ENCODE measurements at regions not wholly inside any gene's neighbourhood (a gene's known extent, or its start where the extent isn't known, plus 50 kb on each side); places are given as distances from the start of the nearest gene placed in this dataset.

DNA sequence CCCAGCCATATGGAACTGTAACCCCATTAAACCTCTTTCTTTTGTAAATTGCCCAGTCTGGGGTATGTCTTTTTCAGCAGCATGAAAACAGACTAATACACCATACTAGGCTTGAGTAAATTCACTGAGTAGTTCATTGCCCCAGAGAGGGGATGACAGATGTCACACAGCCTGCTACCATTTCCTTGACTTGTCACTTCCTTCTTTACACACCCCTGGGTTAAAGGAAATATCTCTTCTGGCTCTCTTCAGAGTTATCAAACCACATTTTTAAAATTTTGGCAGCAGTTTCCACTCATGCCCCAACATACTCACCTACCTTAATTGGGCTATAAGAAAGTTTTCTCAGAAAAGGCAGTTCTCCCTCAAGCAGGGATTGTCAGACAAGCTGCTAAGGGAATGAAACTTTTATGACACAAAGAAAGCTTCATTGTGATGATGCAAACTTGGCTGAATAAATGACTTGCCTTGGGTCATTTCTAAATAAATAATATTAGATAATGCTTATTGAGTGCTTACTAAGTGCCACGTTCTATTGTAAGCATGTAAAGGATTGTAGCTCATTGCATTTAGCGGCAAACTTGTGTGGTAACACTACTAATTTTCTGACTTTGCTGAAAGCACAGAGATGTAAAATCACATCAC is 68.0 kb upstream of the RBMS3 start:
- TF ChIP-seq EZH2 (IDR thresholded peaks at IDR 0.05) (no peak), EZH2phosphoT487 (IDR thresholded peaks at IDR 0.05) (no peak)
- TF ChIP-seq, protein P1, sequence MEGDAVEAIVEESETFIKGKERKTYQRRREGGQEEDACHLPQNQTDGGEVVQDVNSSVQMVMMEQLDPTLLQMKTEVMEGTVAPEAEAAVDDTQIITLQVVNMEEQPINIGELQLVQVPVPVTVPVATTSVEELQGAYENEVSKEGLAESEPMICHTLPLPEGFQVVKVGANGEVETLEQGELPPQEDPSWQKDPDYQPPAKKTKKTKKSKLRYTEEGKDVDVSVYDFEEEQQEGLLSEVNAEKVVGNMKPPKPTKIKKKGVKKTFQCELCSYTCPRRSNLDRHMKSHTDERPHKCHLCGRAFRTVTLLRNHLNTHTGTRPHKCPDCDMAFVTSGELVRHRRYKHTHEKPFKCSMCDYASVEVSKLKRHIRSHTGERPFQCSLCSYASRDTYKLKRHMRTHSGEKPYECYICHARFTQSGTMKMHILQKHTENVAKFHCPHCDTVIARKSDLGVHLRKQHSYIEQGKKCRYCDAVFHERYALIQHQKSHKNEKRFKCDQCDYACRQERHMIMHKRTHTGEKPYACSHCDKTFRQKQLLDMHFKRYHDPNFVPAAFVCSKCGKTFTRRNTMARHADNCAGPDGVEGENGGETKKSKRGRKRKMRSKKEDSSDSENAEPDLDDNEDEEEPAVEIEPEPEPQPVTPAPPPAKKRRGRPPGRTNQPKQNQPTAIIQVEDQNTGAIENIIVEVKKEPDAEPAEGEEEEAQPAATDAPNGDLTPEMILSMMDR (IDR thresholded peaks at IDR 0.05): no peak
